HUES6 (cell line): ENCODE measurements at regions not wholly inside any gene's neighbourhood (a gene's known extent, or its start where the extent isn't known, plus 50 kb on each side); places are given as distances from the start of the nearest gene placed in this dataset.

Experiments
- H3K27ac ChIP-seq: 2 replicates; pipeline ENCODE4 v1.7.0; 2013; ENCODE audit warnings: low read depth, mild to moderate bottlenecking, low read length, inconsistent platforms
- H3K27me3 ChIP-seq: 2 replicates; pipeline ENCODE4 v1.6.1; 2013; ENCODE audit warnings: low read length; ENCODE audit not compliant: control insufficient read depth, insufficient read depth
- H3K36me3 ChIP-seq: 2 replicates; pipeline ENCODE4 v1.6.1; 2013; ENCODE audit warnings: low read length; ENCODE audit not compliant: control insufficient read depth, insufficient read depth
- H3K4me1 ChIP-seq: 2 replicates; pipeline ENCODE4 v1.6.1; 2013; ENCODE audit warnings: low read length; ENCODE audit not compliant: control insufficient read depth, insufficient read depth
- H3K4me3 ChIP-seq: 2 replicates; pipeline ENCODE4 v1.5.1; 2013; ENCODE audit warnings: low read depth, low read length
- H3K9ac ChIP-seq: one replicate; pipeline ENCODE4 v1.6.1; 2013; ENCODE audit warnings: mild to moderate bottlenecking, low read length
- H3K9me3 ChIP-seq: 2 replicates; pipeline ENCODE4 v1.6.1; 2013; ENCODE audit warnings: low read depth, low read length; ENCODE audit not compliant: control insufficient read depth, insufficient read depth

DNA sequence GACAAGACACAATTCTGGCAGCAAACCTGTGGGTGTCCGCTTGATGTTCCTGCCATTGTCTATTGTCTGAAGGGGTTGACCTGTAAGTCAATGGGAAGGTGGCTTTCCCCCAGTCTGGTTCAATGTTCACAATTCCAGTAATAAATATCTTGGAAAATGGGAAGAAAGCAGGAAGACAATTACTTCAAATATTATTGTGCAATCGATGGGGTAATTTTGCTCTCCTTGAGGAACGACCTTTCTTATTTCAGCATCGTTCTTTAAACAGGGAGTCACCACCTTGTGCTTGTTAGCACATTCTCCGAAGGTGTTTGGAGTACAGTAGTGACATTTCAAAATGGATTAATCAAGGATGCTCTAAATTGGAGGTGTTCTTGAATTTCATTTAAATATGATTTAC, 136.9 kb downstream of the BTBD3 start:
- Histone ChIP-seq H3K4me1 (peaks cover 7% of the 10 kb centered on the region; the same call in 1 of the 2 replicates), H3K9ac (no peak overlapping the region), H3K27me3 (no peaks in the 10 kb centered on the region), H3K9me3 (no peaks in the 10 kb centered on the region), H3K4me3 (no peak overlapping the region), H3K27ac (no peak overlapping the region), H3K36me3 (no peaks in the 10 kb centered on the region)

DNA sequence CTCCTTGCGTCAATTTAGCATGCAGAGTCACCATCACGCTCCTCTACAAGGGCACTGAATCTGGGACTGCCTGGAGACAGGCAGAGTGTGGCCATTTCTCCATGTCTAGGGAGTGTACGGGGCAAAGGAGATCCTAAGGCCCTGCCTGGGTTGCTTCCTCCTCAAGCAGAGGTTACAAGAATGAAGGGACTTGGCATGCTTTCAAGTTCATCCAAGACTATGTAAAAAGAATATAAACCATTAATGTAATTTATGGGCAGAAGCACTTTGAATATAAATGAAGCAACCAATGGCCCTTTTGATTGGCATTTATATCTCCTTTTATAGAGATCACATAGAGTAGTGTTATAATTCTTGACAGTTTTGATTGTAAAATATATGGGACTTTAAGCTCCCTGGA, 137.5 kb downstream of the BTBD3 start:
- Histone ChIP-seq H3K4me1 (peaks cover 7% of the 10 kb centered on the region; the same call in 1 of the 2 replicates), H3K36me3 (no peaks in the 10 kb centered on the region), H3K27me3 (no peaks in the 10 kb centered on the region), H3K9me3 (no peaks in the 10 kb centered on the region), H3K4me3 (no peak overlapping the region), H3K27ac (no peak overlapping the region), H3K9ac (no peak overlapping the region)

DNA sequence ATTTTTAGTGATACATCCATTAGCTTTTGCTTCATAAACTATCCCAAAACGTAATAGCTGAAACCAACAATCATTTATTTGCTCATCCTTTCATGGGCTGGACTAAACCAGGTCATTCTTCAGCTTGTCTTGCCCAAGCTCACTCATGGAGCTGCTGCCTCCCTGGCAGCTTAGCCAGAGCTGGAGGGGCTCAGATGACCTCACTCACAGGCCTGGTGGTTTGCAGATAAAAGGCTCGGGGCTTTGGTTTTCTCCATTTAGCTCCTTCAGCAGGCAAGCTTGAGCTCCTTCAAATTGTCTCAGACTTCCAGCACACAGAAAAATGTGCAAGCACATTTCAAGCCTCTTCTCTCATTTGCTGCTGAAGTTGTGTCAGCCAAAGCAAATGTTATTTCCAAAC, 139.1 kb downstream of the BTBD3 start:
- Histone ChIP-seq H3K27ac (no peak overlapping the region), H3K4me1 (peaks cover 7% of the 10 kb centered on the region; the same call in 1 of the 2 replicates)

DNA sequence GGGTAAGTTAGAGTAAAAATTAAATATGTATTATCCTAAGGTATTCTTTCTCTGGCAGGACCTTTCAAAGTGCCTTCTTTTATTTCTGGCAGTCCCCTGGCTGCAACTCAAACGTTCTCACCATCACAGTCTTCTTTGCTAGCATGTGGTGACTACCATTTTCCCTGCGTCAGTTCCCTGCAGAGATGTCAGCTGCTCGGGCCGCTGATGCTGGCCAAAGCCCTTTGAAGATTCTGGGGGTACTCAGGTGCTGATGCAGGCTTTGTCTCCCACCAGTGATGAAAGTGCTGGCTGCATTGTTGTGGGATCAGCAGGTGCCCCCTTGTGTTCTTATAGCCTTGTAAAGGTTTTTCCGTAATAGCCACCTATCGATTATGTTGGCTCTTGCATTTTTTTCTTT, 140.1 kb downstream of the BTBD3 start:
- Histone ChIP-seq H3K9me3 (no peaks in the 10 kb centered on the region), H3K36me3 (no peaks in the 10 kb centered on the region), H3K4me3 (no peak overlapping the region), H3K27ac (no peak overlapping the region), H3K4me1 (peaks cover 7% of the 10 kb centered on the region; the same call in 1 of the 2 replicates), H3K27me3 (no peaks in the 10 kb centered on the region), H3K9ac (no peak overlapping the region)

More for the DNA sequence above, 139.1 kb downstream of the BTBD3 start:
- no peak overlapping the region for H3K9ac ChIP-seq
- H3K4me3 ChIP-seq = no peak overlapping the region
- H3K27me3 ChIP-seq = no peaks in the 10 kb centered on the region
- no peaks in the 10 kb centered on the region for H3K36me3 ChIP-seq
- no peaks in the 10 kb centered on the region for H3K9me3 ChIP-seq

DNA sequence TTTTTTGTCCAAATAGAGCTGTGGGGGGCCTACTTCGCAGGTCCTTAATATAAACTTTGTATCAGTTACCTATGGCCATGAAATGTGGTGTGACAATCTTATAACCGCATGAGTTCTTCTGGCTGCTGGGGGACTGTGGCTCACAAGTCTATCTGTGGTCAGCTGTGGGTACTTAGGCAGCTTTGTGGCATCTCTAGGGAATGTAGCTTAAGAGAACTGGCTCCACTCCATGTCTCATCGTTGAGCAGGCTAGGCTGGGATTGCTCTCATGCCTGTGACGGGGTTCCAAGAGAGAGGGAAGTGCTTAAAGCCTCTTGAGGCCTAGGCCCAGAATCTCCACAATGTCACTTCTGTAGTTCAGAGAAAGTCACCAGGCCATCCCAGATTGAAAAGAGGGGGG, 140.5 kb downstream of the BTBD3 start:
- H3K9ac ChIP-seq = no peak overlapping the region
- no peak overlapping the region for H3K27ac ChIP-seq
- no peaks in the 10 kb centered on the region for H3K36me3 ChIP-seq
- no peaks in the 10 kb centered on the region for H3K27me3 ChIP-seq
- peaks cover 7% of the 10 kb centered on the region; the same call in 1 of the 2 replicates for H3K4me1 ChIP-seq
- H3K4me3 ChIP-seq = no peak overlapping the region
- H3K9me3 ChIP-seq = no peaks in the 10 kb centered on the region

DNA sequence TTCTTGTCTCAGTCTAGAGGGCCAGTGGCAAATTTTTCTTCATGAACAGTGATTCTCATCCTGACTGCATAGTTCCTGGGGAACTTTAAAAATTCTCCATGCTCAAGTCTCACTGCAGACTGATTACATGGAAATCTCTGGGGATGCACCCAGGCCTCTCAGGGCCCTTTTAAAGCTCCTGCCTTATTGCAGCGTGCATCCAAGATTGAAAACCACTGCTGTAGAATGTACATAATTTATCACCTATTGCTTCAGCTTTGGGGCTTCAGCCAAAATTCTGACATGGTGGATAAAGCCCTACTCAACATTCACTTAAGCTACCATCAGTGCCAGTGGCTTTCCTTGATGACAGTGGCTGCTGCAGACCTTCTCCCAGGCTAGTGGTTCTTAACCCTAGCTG, 143.8 kb downstream of the BTBD3 start:
- H3K4me3 ChIP-seq = no peak overlapping the region
- 0 out of 2 replicates have a peak, but pooled peaks cover 4% of the 10 kb centered on the region for H3K4me1 ChIP-seq
- H3K36me3 ChIP-seq = no peaks in the 10 kb centered on the region
- H3K27ac ChIP-seq = no peak overlapping the region
- no peaks in the 10 kb centered on the region for H3K9me3 ChIP-seq
- no peaks in the 10 kb centered on the region for H3K27me3 ChIP-seq
- H3K9ac ChIP-seq = no peak overlapping the region

DNA sequence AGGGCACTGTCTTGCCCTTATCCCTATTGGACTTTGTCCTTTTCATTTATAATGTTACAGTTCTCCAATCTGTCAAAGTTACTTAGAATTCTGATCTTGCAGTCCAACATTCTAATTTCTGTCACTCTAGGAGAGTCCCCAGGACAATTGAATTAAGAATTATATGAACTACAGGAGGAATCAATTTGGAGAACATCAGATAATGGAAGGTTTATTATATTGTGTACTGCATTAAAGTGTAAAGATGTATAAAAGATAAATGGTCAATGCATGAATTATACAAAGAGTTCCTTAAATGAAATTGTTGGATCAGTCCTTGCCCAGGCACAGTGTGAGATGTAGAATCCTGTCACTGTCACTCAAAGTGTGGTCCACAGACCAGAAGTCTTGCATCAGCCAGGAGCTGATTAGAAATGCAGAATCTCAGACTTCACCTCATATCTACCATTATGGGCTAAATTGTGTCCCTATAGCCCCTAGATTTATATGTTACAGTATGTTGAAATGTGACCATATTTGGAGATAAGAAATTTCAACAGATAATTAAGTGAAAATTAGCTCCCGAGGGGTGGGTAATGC, 145.5 kb downstream of the BTBD3 start:
- no peak overlapping the region for H3K27ac ChIP-seq
- peaks cover 8% of the 10 kb centered on the region; the same call in 1 of the 2 replicates for H3K4me1 ChIP-seq
- no peaks in the 10 kb centered on the region for H3K9me3 ChIP-seq
- no peaks in the 10 kb centered on the region for H3K27me3 ChIP-seq
- no peaks in the 10 kb centered on the region for H3K36me3 ChIP-seq
- no peak overlapping the region for H3K9ac ChIP-seq
- H3K4me3 ChIP-seq = no peak overlapping the region

DNA sequence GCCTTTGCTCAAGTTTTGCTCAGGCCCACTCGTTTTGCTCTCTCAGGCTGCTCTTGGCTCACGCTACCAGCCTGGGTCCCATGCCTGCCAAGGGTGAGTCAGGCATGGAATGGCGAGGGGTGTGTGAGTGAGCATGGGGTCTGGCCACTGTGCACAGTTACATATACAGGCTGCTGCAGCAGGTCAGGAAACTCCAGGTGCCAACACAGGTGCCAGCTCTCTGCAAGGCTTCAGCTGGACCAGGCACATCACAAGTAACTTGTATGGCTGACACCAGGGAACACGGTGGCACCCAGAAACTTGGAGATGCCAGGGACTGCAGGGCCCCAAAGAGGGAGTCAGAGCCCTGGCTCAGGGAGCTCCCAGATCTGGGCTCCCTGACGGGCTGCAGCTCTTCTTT, 146.8 kb downstream of the BTBD3 start:
- Histone ChIP-seq H3K9me3 (no peaks in the 10 kb centered on the region), H3K27ac (no peak overlapping the region), H3K4me1 (peaks cover 13% of the 10 kb centered on the region; the same call in 1 of the 2 replicates), H3K4me3 (no peak overlapping the region), H3K36me3 (no peaks in the 10 kb centered on the region), H3K27me3 (no peaks in the 10 kb centered on the region), H3K9ac (no peak overlapping the region)

DNA sequence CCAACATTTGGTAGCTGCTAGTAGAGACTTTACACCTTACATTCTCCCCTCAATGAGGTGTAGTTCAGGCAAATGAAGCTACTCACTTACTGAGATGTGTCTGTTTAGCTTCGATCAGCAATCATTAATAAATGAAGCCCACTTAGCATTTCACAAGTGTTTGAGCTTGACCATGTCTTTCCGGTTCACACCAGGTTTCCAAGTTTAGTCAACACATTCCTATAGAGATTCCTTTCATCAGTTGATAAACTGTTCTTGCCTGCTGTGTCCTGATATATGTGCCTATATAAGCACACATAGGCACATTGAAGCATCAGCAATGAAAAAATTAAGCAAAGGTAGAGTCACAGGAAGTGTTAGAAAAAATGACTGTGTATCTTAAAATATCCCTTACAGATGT, 150.0 kb downstream of the BTBD3 start:
- H3K9me3 ChIP-seq = no peaks in the 10 kb centered on the region
- H3K9ac ChIP-seq = no peak overlapping the region
- H3K27me3 ChIP-seq = no peaks in the 10 kb centered on the region
- 0 out of 2 replicates have a peak overlapping the region, but pooled peaks have one; percentile 5 for H3K27ac ChIP-seq
- H3K4me1 ChIP-seq = peaks cover 13% of the 10 kb centered on the region; the same call in 1 of the 2 replicates
- H3K4me3 ChIP-seq = no peak overlapping the region
- no peaks in the 10 kb centered on the region for H3K36me3 ChIP-seq

DNA sequence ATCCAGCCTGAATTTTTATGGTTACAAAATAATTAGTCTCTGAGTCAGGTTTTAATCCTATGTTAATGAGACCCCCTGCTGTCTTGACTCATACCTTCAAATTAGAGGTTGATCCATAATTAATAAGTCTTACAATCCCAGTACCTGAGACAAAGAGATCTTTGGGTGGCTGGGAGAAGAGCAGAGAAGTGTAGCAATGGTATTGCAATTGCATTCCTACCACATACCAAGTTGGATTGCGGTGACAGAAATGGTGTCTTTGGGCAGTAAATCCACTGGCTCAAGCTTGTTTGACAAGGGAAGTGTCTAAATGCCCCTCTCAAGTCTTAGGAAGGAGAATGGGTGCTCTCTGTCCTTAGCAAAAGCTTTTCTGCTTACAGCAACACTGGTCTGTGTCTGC, 150.4 kb downstream of the BTBD3 start:
- H3K9ac ChIP-seq = no peak overlapping the region
- H3K4me1 ChIP-seq = peaks cover 13% of the 10 kb centered on the region; the same call in 1 of the 2 replicates
- no peaks in the 10 kb centered on the region for H3K27me3 ChIP-seq
- H3K9me3 ChIP-seq = no peaks in the 10 kb centered on the region
- H3K27ac ChIP-seq = 0 out of 2 replicates have a peak overlapping the region, but pooled peaks have one; percentile 5
- no peaks in the 10 kb centered on the region for H3K36me3 ChIP-seq
- H3K4me3 ChIP-seq = no peak overlapping the region

DNA sequence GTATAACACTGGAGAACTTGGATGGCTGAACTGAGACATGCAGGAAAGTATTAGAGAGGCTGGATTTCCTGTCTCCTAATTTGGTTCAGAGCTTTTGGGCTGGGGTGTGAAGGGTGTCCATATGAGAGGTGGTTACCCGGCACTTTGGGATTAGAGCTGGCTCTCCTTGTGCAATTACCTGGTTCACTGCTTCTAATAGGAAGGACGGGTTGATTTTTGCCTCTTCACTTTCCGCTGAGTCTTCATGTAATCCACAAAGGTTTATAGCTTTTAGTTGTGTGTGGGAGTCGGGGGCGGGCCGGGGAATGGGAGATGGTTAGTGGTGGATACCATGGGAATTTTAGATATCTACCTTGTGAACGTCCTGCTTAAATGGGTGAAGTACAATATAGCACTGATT, 151.5 kb downstream of the BTBD3 start:
- H3K27ac ChIP-seq = no peak overlapping the region
- H3K9me3 ChIP-seq = no peaks in the 10 kb centered on the region
- no peaks in the 10 kb centered on the region for H3K27me3 ChIP-seq
- no peak overlapping the region for H3K9ac ChIP-seq
- H3K36me3 ChIP-seq = no peaks in the 10 kb centered on the region
- no peak overlapping the region for H3K4me3 ChIP-seq
- H3K4me1 ChIP-seq = peaks cover 13% of the 10 kb centered on the region; the same call in 1 of the 2 replicates
